ENCODE measurements at regions not wholly inside any gene's neighbourhood (a gene's known extent, or its start where the extent isn't known, plus 50 kb on each side); places are given as distances from the start of the nearest gene placed in this dataset.

- H3K4ac ChIP-seq (ENCODE audit: low read depth, low read length), result no peak overlapping the region
Observed at GRCh38 chr6:21924002-21924401, 330.5 kb downstream of the SOX4 start.

DNA sequence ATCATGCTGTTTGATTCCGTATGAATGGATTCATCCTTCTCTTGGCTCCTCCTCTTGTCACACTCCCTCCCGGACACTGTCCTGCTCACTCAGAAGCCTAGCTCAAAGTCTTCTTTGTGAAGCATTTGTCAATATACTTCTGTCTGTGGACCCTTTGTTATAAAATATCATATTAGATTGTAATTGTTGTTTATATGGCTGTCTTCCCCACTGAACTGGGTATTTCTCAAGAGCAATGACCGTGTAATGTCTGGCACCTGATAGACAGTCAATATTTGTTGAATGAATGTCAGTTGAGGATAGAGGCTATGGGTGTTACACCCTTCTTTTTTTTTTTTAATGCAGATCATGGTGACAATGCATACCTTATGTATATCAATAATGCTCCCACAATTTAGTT is 335.3 kb downstream of the SOX4 start:
- H4K5ac ChIP-seq (ENCODE audit: low read length), result no peak overlapping the region
- no peak overlapping the region for H3K9ac ChIP-seq (ENCODE audit: low read length)
- no peak overlapping the region for H2AK5ac ChIP-seq (ENCODE audit: low read length)
- no peak overlapping the region for H3K4me2 ChIP-seq (ENCODE audit: low read length)
- H2BK120ac ChIP-seq (ENCODE audit: low read depth, low read length), result no peak overlapping the region
- H3K4ac ChIP-seq (ENCODE audit: low read depth, low read length), result no peak overlapping the region
- DNase-seq, result no peak
- no peak overlapping the region for H3K18ac ChIP-seq (ENCODE audit: low read length)
- H3K23ac ChIP-seq (ENCODE audit: low read length), result no peak overlapping the region
- no peak overlapping the region for H2BK5ac ChIP-seq (ENCODE audit: low read length)
- no peak overlapping the region for H3K4me3 ChIP-seq (ENCODE audit: low read length)
- H4K8ac ChIP-seq (ENCODE audit: low read depth, low read length), result no peak overlapping the region
- WGBS (ENCODE audit: extremely low coverage, insufficient coverage, low lambda C conversion rate), result no CpG with 5 or more reads among the region's 3 CpGs
- H2BK15ac ChIP-seq (replicated peaks; ENCODE audit: low read depth), result no peak overlapping the region
- peaks cover 2% of the 10 kb centered on the region for H3K79me2 ChIP-seq (ENCODE audit: control insufficient read depth, insufficient read depth, low read length)
- no peaks in the 10 kb centered on the region for H3K27me3 ChIP-seq (ENCODE audit: insufficient read depth, low read length, poor library complexity)
- no peak overlapping the region for H3K56ac ChIP-seq (ENCODE audit: low read length)
- no peaks in the 10 kb centered on the region for H3K36me3 ChIP-seq (ENCODE audit: control insufficient read depth, insufficient read depth, low read length)
- no peak overlapping the region for H3K27ac ChIP-seq (ENCODE audit: low read depth, low read length)
- peaks cover 4% of the 10 kb centered on the region for H3K79me1 ChIP-seq (ENCODE audit: low read length)
- no peaks in the 10 kb centered on the region for H3K4me1 ChIP-seq (ENCODE audit: control insufficient read depth, low read depth, low read length)

More at GRCh38 chr6:21924002-21924401, 330.5 kb downstream of the SOX4 start:
- Histone ChIP-seq H3K23ac (ENCODE audit: low read length) (no peak overlapping the region), H3K27ac (ENCODE audit: low read depth, low read length) (no peak overlapping the region), H3K79me1 (ENCODE audit: low read length) (peaks cover 4% of the 10 kb centered on the region), H3K4me1 (ENCODE audit: control insufficient read depth, low read depth, low read length) (peaks cover 3% of the 10 kb centered on the region), H2BK120ac (ENCODE audit: low read depth, low read length) (no peak overlapping the region), H3K79me2 (ENCODE audit: control insufficient read depth, insufficient read depth, low read length) (peaks cover 2% of the 10 kb centered on the region), H2BK15ac (replicated peaks; ENCODE audit: low read depth) (no peak overlapping the region), H2BK5ac (ENCODE audit: low read length) (no peak overlapping the region), H3K36me3 (ENCODE audit: control insufficient read depth, insufficient read depth, low read length) (no peaks in the 10 kb centered on the region), H3K18ac (ENCODE audit: low read length) (no peak overlapping the region), H3K56ac (ENCODE audit: low read length) (no peak overlapping the region), H4K8ac (ENCODE audit: low read depth, low read length) (no peak overlapping the region), H3K27me3 (ENCODE audit: insufficient read depth, low read length, poor library complexity) (no peaks in the 10 kb centered on the region), H3K9ac (ENCODE audit: low read length) (no peak overlapping the region), H4K5ac (ENCODE audit: low read length) (no peak overlapping the region), H3K4me3 (ENCODE audit: low read length) (no peak overlapping the region), H3K4me2 (ENCODE audit: low read length) (no peak overlapping the region), H2AK5ac (ENCODE audit: low read length) (no peak overlapping the region)
- peak; percentile 72 for DNase-seq
- WGBS (ENCODE audit: extremely low coverage, insufficient coverage, low lambda C conversion rate), result no CpG with 5 or more reads among the region's 3 CpGs

GRCh38 chr6:21931641-21932335 is 338.2 kb downstream of the SOX4 start:
- no peak overlapping the region for H2BK5ac ChIP-seq (ENCODE audit: low read length)
- no peak overlapping the region for H3K9ac ChIP-seq (ENCODE audit: low read length)
- no peaks in the 10 kb centered on the region for H3K4me1 ChIP-seq (ENCODE audit: control insufficient read depth, low read depth, low read length)
- no peak overlapping the region for H3K23ac ChIP-seq (ENCODE audit: low read length)
- no peak overlapping the region for H4K8ac ChIP-seq (ENCODE audit: low read depth, low read length)
- no peak overlapping the region for H4K5ac ChIP-seq (ENCODE audit: low read length)
- no CpG with 5 or more reads among the region's 4 CpGs for WGBS (ENCODE audit: extremely low coverage, insufficient coverage, low lambda C conversion rate)
- H3K4ac ChIP-seq (ENCODE audit: low read depth, low read length), result no peak overlapping the region
- H3K18ac ChIP-seq (ENCODE audit: low read length), result no peak overlapping the region
- peaks cover 6% of the 10 kb centered on the region for H3K79me1 ChIP-seq (ENCODE audit: low read length)
- no peaks in the 10 kb centered on the region for H3K36me3 ChIP-seq (ENCODE audit: control insufficient read depth, insufficient read depth, low read length)
- no peak overlapping the region for H3K4me3 ChIP-seq (ENCODE audit: low read length)
- no peak overlapping the region for H2BK120ac ChIP-seq (ENCODE audit: low read depth, low read length)
- no peaks in the 10 kb centered on the region for H3K27me3 ChIP-seq (ENCODE audit: insufficient read depth, low read length, poor library complexity)
- H2BK15ac ChIP-seq (replicated peaks; ENCODE audit: low read depth), result no peak overlapping the region
- no peak for DNase-seq
- H3K27ac ChIP-seq (ENCODE audit: low read depth, low read length), result no peak overlapping the region
- no peak overlapping the region for H3K4me2 ChIP-seq (ENCODE audit: low read length)
- H2AK5ac ChIP-seq (ENCODE audit: low read length), result no peak overlapping the region
- H3K56ac ChIP-seq (ENCODE audit: low read length), result no peak overlapping the region
- no peaks in the 10 kb centered on the region for H3K79me2 ChIP-seq (ENCODE audit: control insufficient read depth, insufficient read depth, low read length)

GRCh38 chr6:21933351-21933750 is 339.8 kb downstream of the SOX4 start:
- H3K79me2 ChIP-seq (ENCODE audit: control insufficient read depth, insufficient read depth, low read length), result no peaks in the 10 kb centered on the region
- DNase-seq, result no peak
- H2BK15ac ChIP-seq (replicated peaks; ENCODE audit: low read depth), result no peak overlapping the region
- no peak overlapping the region for H3K4me2 ChIP-seq (ENCODE audit: low read length)
- no peak overlapping the region for H2BK120ac ChIP-seq (ENCODE audit: low read depth, low read length)
- no peak overlapping the region for H2BK5ac ChIP-seq (ENCODE audit: low read length)
- no peak overlapping the region for H3K4me3 ChIP-seq (ENCODE audit: low read length)
- no peak overlapping the region for H3K23ac ChIP-seq (ENCODE audit: low read length)
- no peak overlapping the region for H3K27ac ChIP-seq (ENCODE audit: low read depth, low read length)
- H3K4ac ChIP-seq (ENCODE audit: low read depth, low read length), result no peak overlapping the region
- H4K5ac ChIP-seq (ENCODE audit: low read length), result no peak overlapping the region
- no peak overlapping the region for H3K9ac ChIP-seq (ENCODE audit: low read length)
- H3K27me3 ChIP-seq (ENCODE audit: insufficient read depth, low read length, poor library complexity), result no peaks in the 10 kb centered on the region
- H3K4me1 ChIP-seq (ENCODE audit: control insufficient read depth, low read depth, low read length), result no peaks in the 10 kb centered on the region
- no peaks in the 10 kb centered on the region for H3K36me3 ChIP-seq (ENCODE audit: control insufficient read depth, insufficient read depth, low read length)
- no peak overlapping the region for H2AK5ac ChIP-seq (ENCODE audit: low read length)
- peaks cover 7% of the 10 kb centered on the region for H3K79me1 ChIP-seq (ENCODE audit: low read length)
- no peak overlapping the region for H4K8ac ChIP-seq (ENCODE audit: low read depth, low read length)
- no peak overlapping the region for H3K18ac ChIP-seq (ENCODE audit: low read length)
- H3K56ac ChIP-seq (ENCODE audit: low read length), result no peak overlapping the region

GRCh38 chr6:21935142-21935541 is 341.6 kb downstream of the SOX4 start:
- Histone ChIP-seq H2BK120ac (ENCODE audit: low read depth, low read length) (no peak overlapping the region), H2AK5ac (ENCODE audit: low read length) (no peak overlapping the region), H4K8ac (ENCODE audit: low read depth, low read length) (no peak overlapping the region), H4K5ac (ENCODE audit: low read length) (no peak overlapping the region), H3K4ac (ENCODE audit: low read depth, low read length) (no peak overlapping the region), H3K79me2 (ENCODE audit: control insufficient read depth, insufficient read depth, low read length) (no peaks in the 10 kb centered on the region), H3K23ac (ENCODE audit: low read length) (no peak overlapping the region), H2BK15ac (replicated peaks; ENCODE audit: low read depth) (no peak overlapping the region), H3K4me1 (ENCODE audit: control insufficient read depth, low read depth, low read length) (no peaks in the 10 kb centered on the region), H3K56ac (ENCODE audit: low read length) (no peak overlapping the region), H3K9ac (ENCODE audit: low read length) (no peak overlapping the region), H3K27me3 (ENCODE audit: insufficient read depth, low read length, poor library complexity) (no peaks in the 10 kb centered on the region), H3K18ac (ENCODE audit: low read length) (no peak overlapping the region), H3K4me2 (ENCODE audit: low read length) (no peak overlapping the region), H3K27ac (ENCODE audit: low read depth, low read length) (no peak overlapping the region), H3K36me3 (ENCODE audit: control insufficient read depth, insufficient read depth, low read length) (no peaks in the 10 kb centered on the region), H3K79me1 (ENCODE audit: low read length) (peaks cover 7% of the 10 kb centered on the region), H2BK5ac (ENCODE audit: low read length) (no peak overlapping the region), H3K4me3 (ENCODE audit: low read length) (no peak overlapping the region)
- no peak for DNase-seq

GRCh38 chr6:21935561-21936028 is 342.0 kb downstream of the SOX4 start:
- Histone ChIP-seq H3K4ac (ENCODE audit: low read depth, low read length) (no peak overlapping the region), H2AK5ac (ENCODE audit: low read length) (no peak overlapping the region), H3K36me3 (ENCODE audit: control insufficient read depth, insufficient read depth, low read length) (no peaks in the 10 kb centered on the region), H3K79me2 (ENCODE audit: control insufficient read depth, insufficient read depth, low read length) (no peaks in the 10 kb centered on the region), H2BK120ac (ENCODE audit: low read depth, low read length) (no peak overlapping the region), H2BK5ac (ENCODE audit: low read length) (no peak overlapping the region), H3K56ac (ENCODE audit: low read length) (no peak overlapping the region), H2BK15ac (replicated peaks; ENCODE audit: low read depth) (no peak overlapping the region), H4K8ac (ENCODE audit: low read depth, low read length) (no peak overlapping the region), H3K79me1 (ENCODE audit: low read length) (peaks cover 7% of the 10 kb centered on the region), H3K27me3 (ENCODE audit: insufficient read depth, low read length, poor library complexity) (no peaks in the 10 kb centered on the region), H4K5ac (ENCODE audit: low read length) (no peak overlapping the region), H3K4me2 (ENCODE audit: low read length) (no peak overlapping the region), H3K9ac (ENCODE audit: low read length) (no peak overlapping the region), H3K4me1 (ENCODE audit: control insufficient read depth, low read depth, low read length) (no peaks in the 10 kb centered on the region), H3K4me3 (ENCODE audit: low read length) (no peak overlapping the region), H3K27ac (ENCODE audit: low read depth, low read length) (no peak overlapping the region), H3K23ac (ENCODE audit: low read length) (no peak overlapping the region), H3K18ac (ENCODE audit: low read length) (no peak overlapping the region)
- DNase-seq, result peak; percentile 89
- WGBS (ENCODE audit: extremely low coverage, insufficient coverage, low lambda C conversion rate), result no CpG with 5 or more reads among the region's 2 CpGs

Data from mesendoderm (in vitro differentiated cells).